H9 (cell line): ENCODE measurements at regions not wholly inside any gene's neighbourhood (a gene's known extent, or its start where the extent isn't known, plus 50 kb on each side); places are given as distances from the start of the nearest gene placed in this dataset.
A peak's percentile ranks its signal among the peaks of the same experiment; 100 is the strongest.

ENCODE experiments used
- DNase-seq: peaks from one replicate; pipeline ENCODE4 v3.0.0-alpha.2; 2017
- H2AFZ ChIP-seq: one replicate; pipeline ENCODE4 v1.6.1; 2013; ENCODE audit warnings: mild to moderate bottlenecking, low read length, control low read depth, moderate library complexity
- H2AK5ac ChIP-seq: 2 replicates; pipeline ENCODE4 v1.6.1; 2013; ENCODE audit warnings: low read length, control low read depth, mixed read lengths; ENCODE audit not compliant: insufficient read length
- H2BK120ac ChIP-seq: one replicate; pipeline ENCODE4 v1.6.1; 2013; ENCODE audit warnings: low read depth, mild to moderate bottlenecking, low read length, control low read depth, inconsistent platforms; ENCODE audit not compliant: poor library complexity, severe bottlenecking
- H2BK12ac ChIP-seq: 2 replicates; pipeline ENCODE4 v1.6.1; 2013; ENCODE audit warnings: low read length, control low read depth, mixed read lengths, low read depth; ENCODE audit not compliant: insufficient read length
- H2BK15ac ChIP-seq: 2 replicates; pipeline ENCODE4 v1.6.1; 2013; ENCODE audit warnings: low read depth, low read length, control low read depth
- H2BK20ac ChIP-seq: one replicate; pipeline ENCODE4 v1.6.1; 2013; ENCODE audit warnings: low read depth, mild to moderate bottlenecking, low read length, control low read depth, inconsistent platforms; ENCODE audit not compliant: poor library complexity, severe bottlenecking
- H2BK5ac ChIP-seq: 2 replicates; pipeline ENCODE4 v1.6.1; 2013; ENCODE audit warnings: low read length, control low read depth, mixed read lengths; ENCODE audit not compliant: insufficient read length
- H3K14ac ChIP-seq: 2 replicates; pipeline ENCODE4 v1.6.1; 2013; ENCODE audit warnings: low read length, control low read depth; ENCODE audit not compliant: insufficient read depth
- H3K18ac ChIP-seq: 2 replicates; pipeline ENCODE4 v1.6.1; 2013; ENCODE audit warnings: low read depth, mild to moderate bottlenecking, mixed read lengths, low read length, control low read depth; ENCODE audit not compliant: insufficient read length
- H3K23ac ChIP-seq: 2 replicates; pipeline ENCODE4 v1.6.1; 2013; ENCODE audit warnings: low read length, control low read depth, mixed read lengths, low read depth; ENCODE audit not compliant: insufficient read length
- H3K23me2 ChIP-seq: 2 replicates; pipeline ENCODE4 v1.6.1; 2013; ENCODE audit warnings: low read depth, mild to moderate bottlenecking, mixed read lengths, low read length, control low read depth; ENCODE audit not compliant: insufficient read length, poor library complexity, severe bottlenecking
- H3K27ac ChIP-seq: 2 replicates; pipeline ENCODE4 v1.5.1; 2013; ENCODE audit warnings: low read length, control low read depth, mixed read lengths, low read depth; ENCODE audit not compliant: insufficient read length
- H3K27me3 ChIP-seq: 2 replicates; pipeline ENCODE4 v1.6.1; 2013; ENCODE audit warnings: low read length, control low read depth, inconsistent platforms; ENCODE audit not compliant: insufficient read depth
- H3K4ac ChIP-seq: 2 replicates; pipeline ENCODE4 v1.6.1; 2013; ENCODE audit warnings: low read depth, mild to moderate bottlenecking, control low read depth, inconsistent platforms, low read length, moderate library complexity
- H3K4me1 ChIP-seq: 2 replicates; pipeline ENCODE4 v1.6.1; 2013; ENCODE audit warnings: low read length, control low read depth, inconsistent platforms; ENCODE audit not compliant: insufficient read depth
- H3K4me2 ChIP-seq: 2 replicates; pipeline ENCODE4 v1.6.1; 2013; ENCODE audit warnings: low read length, control low read depth, mixed read lengths; ENCODE audit not compliant: insufficient read length, insufficient read depth
- H3K56ac ChIP-seq: 2 replicates; pipeline ENCODE4 v1.6.1; 2013; ENCODE audit warnings: low read depth, mild to moderate bottlenecking, mixed read lengths, low read length, control low read depth; ENCODE audit not compliant: insufficient read length
- H3K79me1 ChIP-seq: 2 replicates; pipeline ENCODE4 v1.6.1; 2013; ENCODE audit warnings: low read depth, mild to moderate bottlenecking, moderate library complexity, low read length, control low read depth, inconsistent platforms; ENCODE audit not compliant: insufficient read depth, poor library complexity, severe bottlenecking
- H3K79me2 ChIP-seq: 2 replicates; pipeline ENCODE4 v1.6.1; 2013; ENCODE audit warnings: low read length, control low read depth, inconsistent platforms; ENCODE audit not compliant: insufficient read depth
- H3K9ac ChIP-seq: 2 replicates; pipeline ENCODE4 v1.6.1; 2013; ENCODE audit warnings: low read length, control low read depth, mixed read lengths; ENCODE audit not compliant: insufficient read length; ENCODE audit errors: extremely low read depth
- H3K9me3 ChIP-seq: one replicate; pipeline ENCODE4 v1.6.1; 2013; ENCODE audit warnings: low read depth, low read length, inconsistent platforms; ENCODE audit not compliant: control insufficient read depth
- H3T11ph ChIP-seq: one replicate; pipeline ENCODE4 v1.6.1; 2013; ENCODE audit warnings: mild to moderate bottlenecking, low read length, control low read depth, inconsistent platforms
- H4K20me1 ChIP-seq: one replicate; pipeline ENCODE4 v1.6.1; 2013; ENCODE audit not compliant: control insufficient read depth, insufficient read length, insufficient read depth
- H4K5ac ChIP-seq: 2 replicates; pipeline ENCODE4 v1.6.1; 2013; ENCODE audit warnings: low read depth, mild to moderate bottlenecking, mixed read lengths, low read length, control low read depth; ENCODE audit not compliant: insufficient read length
- H4K8ac ChIP-seq: replicated peaks from 2 replicates; pipeline ENCODE4 v1.6.1; 2013; ENCODE audit warnings: low read length, control low read depth, mixed read lengths, low read depth; ENCODE audit not compliant: insufficient read length
- H4K91ac ChIP-seq: 2 replicates; pipeline ENCODE4 v1.6.1; 2013; ENCODE audit warnings: low read depth, mild to moderate bottlenecking, moderate library complexity, mixed read lengths, low read length, control low read depth; ENCODE audit not compliant: insufficient read length
- H3K27ac Mint-ChIP-seq, 3 experiments: 2 replicates in 2 of 3; 3 replicates in 1 of 3; pipeline ENCODE4 v1.8.0; 2020 to 2021; ENCODE audit warnings: mixed read lengths in 3 of 3, mild to moderate bottlenecking in 1 of 3, moderate library complexity in 1 of 3
- H3K27me3 Mint-ChIP-seq: 2 replicates; pipeline ENCODE4 v1.8.0; 2021; ENCODE audit warnings: low read depth, mild to moderate bottlenecking, moderate library complexity, mixed read lengths
- H3K36me3 Mint-ChIP-seq, 3 experiments: 2 replicates in 2 of 3; 3 replicates in 1 of 3; pipeline ENCODE4 v1.8.0; 2020 to 2021; ENCODE audit warnings: low read depth in 3 of 3, mixed read lengths in 3 of 3; ENCODE audit not compliant: insufficient read depth in 1 of 3
- H3K4me1 Mint-ChIP-seq, 2 experiments: 2 replicates each; pipeline ENCODE4 v1.8.0; 2020; ENCODE audit warnings: mixed read lengths in 2 of 2
- H3K4me3 Mint-ChIP-seq, 2 experiments: 2 replicates in 1 of 2; 3 replicates in 1 of 2; pipeline ENCODE4 v1.8.0; 2020 to 2021; ENCODE audit warnings: mild to moderate bottlenecking in 2 of 2, mixed read lengths in 2 of 2, moderate library complexity in 1 of 2
- H3K9me3 Mint-ChIP-seq, 2 experiments: 2 replicates in 1 of 2; 3 replicates in 1 of 2; pipeline ENCODE4 v1.8.0; 2020; ENCODE audit warnings: mild to moderate bottlenecking in 2 of 2, mixed read lengths in 2 of 2, moderate library complexity in 1 of 2
- WGBS: extraction: QIAGEN DNeasy Blood & Tissue Kit; methylation state at CpG from one replicate; pipeline ENCODE4 v1.1.7; 2013; ENCODE audit warnings: missing lambda C conversion rate, low lambda C conversion rate, mixed read lengths; ENCODE audit not compliant: insufficient read length; ENCODE audit errors: extremely low coverage; 5-methylcytosine and 5-hydroxymethylcytosine counted together
- TF ChIP-seq, protein P1 (sequence below): fragments of 200-600 bp; sonication (generic); conservative IDR thresholded peaks from 3 replicates; pipeline ENCODE4 v1.8.0; 2021; ENCODE audit warnings: antibody characterized with exemption, mild to moderate bottlenecking

GRCh38 chr6:170086639-170087420, 204.0 kb downstream of the DLL1 start:
- H3K27ac Mint-ChIP-seq, result peak overlapping the region in 1 of 3 experiments; percentile 90; a peak in 1 of 7 replicates
- Histone ChIP-seq H3K9ac (no peak overlapping the region), H2BK15ac (no peak overlapping the region), H3K23me2 (no peaks in the 10 kb centered on the region), H4K20me1 (no peaks in the 10 kb centered on the region), H3K4ac (no peak overlapping the region), H3K27ac (no peak overlapping the region), H2BK12ac (no peak overlapping the region), H2AFZ (no peak overlapping the region), H3T11ph (no peak overlapping the region), H3K9me3 (no peaks in the 10 kb centered on the region), H4K91ac (no peak overlapping the region), H3K23ac (no peak overlapping the region), H3K4me2 (no peak overlapping the region), H3K4me1 (no peaks in the 10 kb centered on the region), H3K14ac (peak overlapping the region; percentile 3; the same call in 1 of the 2 replicates), H2BK20ac (no peak overlapping the region), H3K18ac (no peak overlapping the region), H3K56ac (no peak overlapping the region), H2BK5ac (no peak overlapping the region), H3K79me1 (no peaks in the 10 kb centered on the region), H4K8ac (no peak overlapping the region), H3K79me2 (no peaks in the 10 kb centered on the region), H4K5ac (no peak overlapping the region), H2BK120ac (no peak overlapping the region), H2AK5ac (no peak overlapping the region), H3K27me3 (no peaks in the 10 kb centered on the region)
- H3K27me3 Mint-ChIP-seq, result peaks cover 3% of the 10 kb centered on the region
- H3K4me1 Mint-ChIP-seq, result no peaks in the 10 kb centered on the region
- no CpG with 5 or more reads among the region's 49 CpGs for WGBS
- DNase-seq, result no peak
- peaks cover 0 to 2% of the 10 kb centered on the region in 2 experiments; a peak in 2 of 5 replicates for H3K9me3 Mint-ChIP-seq
- TF ChIP-seq, protein P1, sequence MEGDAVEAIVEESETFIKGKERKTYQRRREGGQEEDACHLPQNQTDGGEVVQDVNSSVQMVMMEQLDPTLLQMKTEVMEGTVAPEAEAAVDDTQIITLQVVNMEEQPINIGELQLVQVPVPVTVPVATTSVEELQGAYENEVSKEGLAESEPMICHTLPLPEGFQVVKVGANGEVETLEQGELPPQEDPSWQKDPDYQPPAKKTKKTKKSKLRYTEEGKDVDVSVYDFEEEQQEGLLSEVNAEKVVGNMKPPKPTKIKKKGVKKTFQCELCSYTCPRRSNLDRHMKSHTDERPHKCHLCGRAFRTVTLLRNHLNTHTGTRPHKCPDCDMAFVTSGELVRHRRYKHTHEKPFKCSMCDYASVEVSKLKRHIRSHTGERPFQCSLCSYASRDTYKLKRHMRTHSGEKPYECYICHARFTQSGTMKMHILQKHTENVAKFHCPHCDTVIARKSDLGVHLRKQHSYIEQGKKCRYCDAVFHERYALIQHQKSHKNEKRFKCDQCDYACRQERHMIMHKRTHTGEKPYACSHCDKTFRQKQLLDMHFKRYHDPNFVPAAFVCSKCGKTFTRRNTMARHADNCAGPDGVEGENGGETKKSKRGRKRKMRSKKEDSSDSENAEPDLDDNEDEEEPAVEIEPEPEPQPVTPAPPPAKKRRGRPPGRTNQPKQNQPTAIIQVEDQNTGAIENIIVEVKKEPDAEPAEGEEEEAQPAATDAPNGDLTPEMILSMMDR, result no peak
- H3K36me3 Mint-ChIP-seq, result no peaks in the 10 kb centered on the region
- no peak overlapping the region for H3K4me3 Mint-ChIP-seq
